HG02571 (cell line): ENCODE measurements at regions not wholly inside any gene's neighbourhood (a gene's known extent, or its start where the extent isn't known, plus 50 kb on each side); places are given as distances from the start of the nearest gene placed in this dataset.

ENCODE experiments used
- ATAC-seq: cut with Tn5 transposase; IDR thresholded peaks from one replicate; pipeline ENCODE4 v1.9.1; 2021; ENCODE audit warnings: mild to moderate bottlenecking, moderate library complexity; ENCODE audit not compliant: unreplicated experiment

- no peak for ATAC-seq
Measured at GRCh38 chr22:48205790-48206189, 1443.3 kb downstream of the TBC1D22A start.

DNA sequence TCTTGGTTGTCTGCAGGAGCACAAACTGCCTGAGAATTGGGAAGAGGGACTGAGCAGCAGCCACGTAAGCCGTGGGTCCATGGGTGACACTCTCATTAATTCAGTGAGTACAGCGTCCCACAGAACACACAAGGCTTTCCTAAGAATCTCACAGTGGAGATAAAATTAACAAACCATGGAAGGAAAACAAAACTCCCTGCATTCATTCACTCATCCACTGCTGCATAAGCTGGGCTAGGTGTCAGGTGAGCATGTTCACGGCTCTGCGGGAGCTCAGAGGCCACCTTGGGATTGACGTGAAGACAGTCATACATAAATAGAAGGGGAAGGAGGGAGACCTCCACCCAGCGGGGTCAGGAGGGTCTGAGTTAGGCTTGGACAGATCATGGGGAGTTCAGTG lies 1442.7 kb downstream of the TBC1D22A start:
- no peak for ATAC-seq

- no peak for ATAC-seq
Measured at GRCh38 chr22:48204296-48204695, 1441.8 kb downstream of the TBC1D22A start.

DNA sequence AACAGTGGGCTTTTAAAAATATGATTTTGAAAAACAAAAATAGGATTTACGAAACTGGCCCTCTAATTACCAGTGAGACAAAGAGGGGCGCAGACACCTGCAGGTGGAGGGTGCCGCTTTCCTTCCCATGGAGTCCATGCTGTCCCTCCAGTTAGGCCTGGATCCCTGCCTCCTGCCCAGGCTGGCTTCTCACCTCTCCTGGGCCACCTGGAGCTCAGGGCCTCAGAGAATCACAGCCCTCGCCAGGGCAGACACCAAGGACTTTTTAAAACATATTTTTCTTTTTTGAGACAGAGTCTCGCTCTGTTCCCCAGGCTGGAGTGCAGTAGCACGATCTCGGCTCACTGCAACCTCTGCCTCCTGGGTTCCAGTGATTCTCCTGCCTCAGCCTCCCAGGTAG lies 1437.2 kb downstream of the TBC1D22A start:
- ATAC-seq: no peak

DNA sequence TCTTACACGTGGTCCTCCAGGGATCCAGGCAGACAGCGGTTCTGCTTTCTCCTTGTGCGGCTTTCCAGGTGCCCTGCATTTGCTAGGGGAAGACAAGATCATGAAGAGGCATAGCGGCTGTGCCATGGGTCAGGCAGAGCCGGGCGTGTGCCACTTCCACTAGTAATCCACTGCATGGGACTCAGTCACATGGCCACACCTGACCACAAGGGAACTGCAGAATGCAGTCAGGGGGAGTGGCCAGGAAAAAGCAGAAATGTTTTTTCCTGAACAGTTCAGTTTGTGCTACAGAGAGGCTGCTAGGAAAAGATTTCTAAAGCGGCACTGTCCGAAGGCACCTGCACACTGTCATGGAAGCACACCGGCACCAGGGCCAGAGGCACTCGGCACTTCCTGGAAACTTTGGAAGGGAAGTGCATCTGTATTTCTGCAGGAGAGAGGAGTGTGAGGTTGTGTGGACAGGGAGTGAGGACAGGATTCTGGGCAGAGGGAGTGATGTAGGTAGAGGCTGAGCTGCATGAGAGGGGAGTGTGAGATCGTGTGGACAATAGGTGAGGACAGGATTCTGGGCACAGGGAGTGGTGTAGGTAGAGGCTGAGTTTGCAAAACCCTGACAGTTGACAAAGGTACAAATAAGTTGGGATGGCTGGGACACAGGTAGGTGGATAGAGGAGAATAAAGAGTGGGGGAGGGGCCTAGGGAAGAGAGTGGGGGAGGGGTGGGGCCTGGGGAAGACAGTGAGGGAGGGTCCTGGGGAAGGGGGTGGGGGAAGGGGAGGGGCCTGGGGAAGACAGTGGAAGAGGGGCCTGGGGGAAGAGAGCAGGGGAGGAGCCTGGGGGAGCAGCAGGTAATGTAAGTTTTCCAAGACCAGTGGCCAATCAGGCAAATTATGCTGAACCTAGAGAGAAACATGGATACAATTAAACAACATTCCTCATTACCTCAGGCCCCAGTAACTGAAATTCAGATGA lies 1436.3 kb downstream of the TBC1D22A start:
- ATAC-seq: no peak

- ATAC-seq: no peak
Measured at GRCh38 chr22:48197189-48197690, 1434.8 kb downstream of the TBC1D22A start.

DNA sequence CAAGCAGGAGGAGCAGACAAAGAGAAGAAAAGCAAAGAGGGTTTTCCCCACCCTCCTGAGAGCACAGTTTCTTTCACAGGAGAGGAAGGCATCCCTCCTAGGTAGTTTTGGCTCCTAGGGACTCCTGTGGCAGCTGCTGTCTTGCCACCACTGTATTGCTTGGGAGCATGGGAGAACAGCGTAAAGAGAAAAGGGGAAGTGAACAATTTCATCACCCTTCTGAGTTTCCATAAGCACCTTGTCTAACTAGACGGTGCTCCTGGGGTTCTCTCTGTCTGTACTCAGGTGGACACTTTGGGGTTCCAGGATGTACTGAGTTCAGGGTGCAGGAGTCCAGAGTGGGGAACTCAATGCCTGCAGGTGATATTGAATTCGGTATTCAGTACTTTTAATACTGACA lies 1430.5 kb downstream of the TBC1D22A start:
- ATAC-seq: no peak

DNA sequence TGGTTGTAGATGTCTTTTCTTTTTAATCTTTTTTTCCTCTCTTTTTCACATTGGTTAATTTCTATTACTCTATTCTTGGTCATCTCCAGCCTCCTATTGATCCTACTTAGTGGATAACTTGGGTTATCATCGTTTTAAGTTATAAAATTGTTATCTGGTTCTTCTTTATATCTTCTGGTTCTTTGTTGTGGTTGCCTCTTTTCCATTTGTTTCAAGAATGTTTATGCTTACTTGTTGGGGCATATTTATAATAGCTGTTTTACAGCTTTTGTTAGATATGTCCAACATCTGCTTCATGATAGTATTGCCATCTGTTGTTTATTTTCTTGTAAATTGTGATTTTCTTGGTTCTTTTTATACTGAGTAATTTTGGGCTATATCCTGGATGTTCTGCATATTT lies 1429.6 kb downstream of the TBC1D22A start:
- no peak for ATAC-seq

DNA sequence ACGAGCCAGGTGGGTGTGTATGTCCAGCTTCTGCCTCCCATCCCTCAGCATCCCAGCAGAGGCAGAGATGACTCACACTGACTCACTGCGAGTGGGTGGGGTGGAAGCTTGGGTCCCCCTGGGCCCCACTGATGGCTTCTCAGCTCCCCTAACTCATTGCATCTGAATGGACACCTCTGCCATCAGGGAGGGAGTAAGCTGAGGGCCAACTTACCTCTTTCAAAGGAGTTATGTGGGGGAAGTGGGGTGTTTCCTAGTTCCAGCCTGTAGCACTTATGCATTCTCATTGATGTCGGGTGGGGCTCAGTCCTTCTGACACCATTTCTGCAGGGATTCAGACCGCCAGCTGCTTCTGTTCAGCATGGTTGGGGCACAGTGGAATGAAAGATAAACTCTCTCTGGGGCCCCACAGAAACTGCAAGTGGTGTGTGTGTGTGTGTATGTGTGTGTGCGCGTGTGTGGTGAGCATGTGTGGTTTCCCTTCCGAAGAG lies 1425.8 kb downstream of the TBC1D22A start:
- ATAC-seq: no peak

GRCh38 chr22:48187356-48187755 lies 1424.9 kb downstream of the TBC1D22A start:
- no peak for ATAC-seq

DNA sequence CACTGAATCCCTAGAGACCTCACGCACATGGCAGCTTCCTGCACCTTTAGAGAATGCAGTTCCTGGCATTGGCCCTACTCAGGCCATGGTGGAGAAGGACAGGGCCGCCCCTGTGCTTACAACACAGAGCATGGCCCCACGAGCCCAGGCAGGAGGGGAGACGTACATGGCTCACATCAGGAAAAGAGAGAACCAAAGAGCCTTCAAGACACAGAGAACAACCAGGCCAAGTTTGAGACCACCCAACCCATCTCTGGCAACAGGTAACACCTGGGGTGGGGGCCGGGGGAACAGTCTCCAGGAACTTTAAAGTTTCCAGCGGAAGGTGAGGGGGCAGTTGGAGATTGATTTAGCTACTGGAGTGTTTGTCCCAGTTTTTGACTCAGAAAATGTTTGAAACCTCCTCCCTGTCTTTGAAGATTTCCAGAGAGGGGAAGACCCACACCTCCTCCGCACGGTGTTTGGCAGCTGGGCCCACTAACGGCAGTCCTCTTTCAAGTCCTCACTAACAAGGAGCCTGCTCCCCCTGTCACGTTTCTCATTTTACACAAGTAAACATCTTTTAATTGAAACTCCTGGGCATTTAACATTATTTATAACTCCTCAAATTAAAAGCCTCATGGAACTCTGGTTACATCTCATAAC lies 1423.8 kb downstream of the TBC1D22A start:
- ATAC-seq: no peak

- ATAC-seq: no peak
Measured at GRCh38 chr22:48185071-48186055, 1422.9 kb downstream of the TBC1D22A start.

DNA sequence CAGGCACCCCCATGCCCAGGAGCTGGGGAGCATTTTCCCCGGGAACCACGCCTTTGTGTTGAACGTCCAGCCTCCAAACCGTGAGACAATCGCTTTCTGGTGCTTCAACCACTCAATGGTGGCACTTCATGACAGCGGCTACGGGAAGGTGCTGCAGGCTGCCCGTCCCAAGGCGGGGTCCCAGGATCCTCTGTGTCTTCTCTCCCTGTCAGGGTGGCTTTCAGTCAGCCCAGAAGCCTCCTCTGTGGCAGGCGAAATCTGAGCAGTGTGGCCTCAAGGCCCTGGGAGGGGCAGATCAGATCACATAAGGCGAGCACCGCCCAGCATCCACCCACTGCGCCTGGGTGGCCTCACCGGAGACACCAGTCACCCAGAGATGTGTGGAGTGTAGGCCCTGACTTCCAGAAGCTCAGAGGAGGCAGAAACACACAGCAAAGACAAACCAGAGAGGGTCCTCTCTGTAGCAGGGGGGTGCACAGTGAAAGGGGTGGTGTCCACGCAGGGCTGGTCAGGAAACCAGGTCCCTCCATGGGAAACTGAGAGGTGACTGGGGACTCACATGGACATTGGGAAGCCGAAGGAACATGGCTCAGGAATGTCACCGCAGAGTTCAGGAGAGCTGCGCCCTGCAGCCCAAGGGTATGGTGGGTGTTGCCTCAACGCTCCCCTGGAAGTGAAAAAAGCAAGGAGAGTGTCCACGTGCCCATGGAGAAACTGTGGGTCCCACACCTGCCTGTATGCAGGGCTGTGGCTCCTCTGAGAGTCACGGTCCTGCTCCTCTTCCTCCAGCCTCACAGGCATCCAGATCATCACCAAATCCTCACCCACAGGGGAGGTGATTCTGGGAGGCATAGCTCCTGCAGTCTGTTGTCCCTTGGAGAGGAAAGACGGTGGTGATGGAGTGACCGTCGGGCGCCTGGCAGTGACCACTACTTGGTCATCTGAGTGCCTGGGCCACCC lies 1420.7 kb downstream of the TBC1D22A start:
- ATAC-seq: no peak

DNA sequence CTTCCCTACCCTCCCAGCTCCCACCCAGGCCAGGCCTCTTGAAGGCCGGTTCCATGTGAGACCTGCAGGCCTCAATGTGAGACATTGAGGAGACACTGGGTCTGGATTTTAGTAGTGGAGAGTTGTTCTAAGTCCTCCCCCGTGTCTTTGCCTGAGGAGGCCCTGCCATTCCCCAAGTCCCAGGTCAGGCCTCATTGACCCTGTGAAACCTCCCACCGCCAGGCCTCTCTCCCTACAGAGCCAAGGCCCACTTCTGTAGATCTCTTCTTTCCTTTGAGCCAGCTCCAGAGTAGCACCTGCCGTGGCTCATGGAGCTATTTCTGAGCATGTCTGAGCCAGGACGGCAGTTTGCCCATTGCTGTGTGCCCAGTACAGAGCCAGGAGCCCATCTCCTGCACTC lies 1419.6 kb downstream of the TBC1D22A start:
- no peak for ATAC-seq

- no peak for ATAC-seq
Measured at GRCh38 chr22:48181263-48181955, 1419.0 kb downstream of the TBC1D22A start.

GRCh38 chr22:48180631-48181030 lies 1418.2 kb downstream of the TBC1D22A start:
- ATAC-seq: no peak

GRCh38 chr22:48179571-48180546 lies 1417.4 kb downstream of the TBC1D22A start:
- ATAC-seq: no peak

- no peak for ATAC-seq
Measured at GRCh38 chr22:48178536-48178935, 1416.1 kb downstream of the TBC1D22A start.
